HG03175 (cell line): ENCODE measurements at regions not wholly inside any gene's neighbourhood (a gene's known extent, or its start where the extent isn't known, plus 50 kb on each side); places are given as distances from the start of the nearest gene placed in this dataset.
"Not testable (repeated sequence)": the region's sequence is repeated elsewhere in the genome, so short reads cannot be mapped to it uniquely, and the experiment has no call there.

ENCODE experiments used
- ATAC-seq: cut with Tn5 transposase; IDR thresholded peaks from one replicate; pipeline ENCODE4 v1.9.1; 2021; ENCODE audit warnings: mild to moderate bottlenecking, moderate library complexity; ENCODE audit not compliant: unreplicated experiment

DNA sequence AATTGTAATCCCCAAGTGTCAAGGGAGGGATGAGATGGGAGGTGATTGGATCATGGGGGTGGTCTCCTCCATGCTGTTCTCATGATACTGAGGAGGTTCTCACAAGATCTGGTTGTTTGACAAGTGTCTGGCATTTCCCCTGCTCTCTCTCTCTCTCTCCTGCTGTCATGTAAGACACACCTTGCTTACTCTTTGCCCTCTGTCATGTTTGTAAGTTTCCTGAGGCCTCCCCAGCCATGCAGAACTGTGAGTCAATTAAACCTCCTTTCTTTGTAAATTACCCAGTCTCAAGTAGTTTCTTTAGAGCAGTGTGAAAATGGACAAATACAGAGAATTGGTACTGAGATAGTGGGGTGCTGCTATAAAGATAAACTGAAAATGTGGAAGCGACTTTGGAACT lies 207.9 kb downstream of the HINT1 start:
- ATAC-seq, result no peak

DNA sequence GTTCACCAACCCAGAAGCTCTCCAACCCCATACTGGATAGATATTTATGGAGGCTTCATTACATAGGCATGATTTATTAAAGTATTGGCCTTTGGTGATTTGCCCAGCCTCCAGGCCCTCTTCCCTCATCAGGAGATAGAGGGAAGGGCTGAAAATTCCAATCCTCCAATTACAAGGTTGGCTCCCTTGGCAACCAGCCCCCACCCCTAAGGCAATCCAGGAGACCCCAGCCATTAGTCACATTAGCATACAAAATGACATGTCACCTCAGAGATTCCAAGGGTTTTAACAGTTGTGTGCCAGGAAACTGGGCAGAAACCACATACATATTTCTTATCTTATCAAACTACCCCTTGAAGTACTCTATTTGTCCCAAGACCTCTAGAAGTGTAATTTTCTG lies 210.0 kb downstream of the HINT1 start:
- ATAC-seq, result no peak

DNA sequence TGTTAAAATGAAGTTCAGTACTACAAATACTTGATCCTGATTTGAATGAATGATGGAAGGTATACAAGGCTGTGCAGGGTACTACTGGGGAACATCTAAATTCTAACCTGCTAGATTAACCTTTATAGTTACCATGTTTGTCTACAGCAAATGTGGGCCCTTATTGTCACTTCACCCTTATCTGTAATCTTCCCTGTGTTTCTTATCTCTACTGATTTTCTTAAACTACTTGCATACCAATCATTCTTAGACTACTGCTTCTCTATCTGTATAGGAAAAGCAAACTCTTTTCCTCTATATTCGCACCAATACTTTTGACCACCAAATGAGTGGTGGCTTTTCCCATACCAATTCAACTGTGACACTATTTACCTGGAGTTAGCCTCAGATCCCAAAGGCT lies 210.7 kb downstream of the HINT1 start:
- ATAC-seq, result no peak

DNA sequence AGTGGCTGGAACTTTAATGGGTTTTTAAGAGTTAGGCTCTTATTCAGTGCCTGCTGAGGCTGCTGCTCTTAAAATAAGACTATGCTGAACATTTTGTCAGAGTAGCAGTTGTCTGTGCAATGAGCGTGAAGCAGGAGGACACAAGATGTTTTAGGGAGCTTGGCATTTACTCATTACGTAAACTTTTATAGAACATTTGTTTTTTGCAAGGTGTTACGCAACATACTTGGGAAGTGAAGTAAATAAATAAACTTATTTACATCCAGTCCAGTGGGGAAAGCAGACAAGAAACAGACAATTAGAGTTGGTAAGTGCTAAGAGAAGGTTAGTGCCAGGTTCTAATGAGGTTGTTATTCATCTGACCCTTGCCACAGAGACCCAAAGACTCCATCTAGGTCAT lies 226.0 kb downstream of the HINT1 start:
- ATAC-seq, result no peak

DNA sequence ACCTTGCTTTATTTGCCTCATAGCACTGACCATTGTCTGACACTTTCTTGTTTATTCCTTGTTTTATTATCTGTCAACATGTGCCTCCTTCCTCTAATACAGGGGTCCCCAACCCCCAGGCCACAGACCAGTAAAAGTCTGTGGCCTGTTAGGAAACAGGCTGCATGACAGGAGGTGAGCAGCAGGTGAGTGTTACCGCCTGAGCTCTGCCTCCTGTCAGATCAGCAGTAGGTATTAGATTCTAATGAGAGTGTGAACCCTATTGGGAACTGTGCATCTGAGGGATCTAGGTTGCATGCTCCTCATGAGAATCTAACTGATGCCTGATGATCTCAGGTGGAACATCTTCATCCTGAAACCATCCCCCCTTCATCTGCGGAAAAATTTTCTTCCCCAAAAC lies 228.0 kb downstream of the HINT1 start:
- ATAC-seq, result no peak

DNA sequence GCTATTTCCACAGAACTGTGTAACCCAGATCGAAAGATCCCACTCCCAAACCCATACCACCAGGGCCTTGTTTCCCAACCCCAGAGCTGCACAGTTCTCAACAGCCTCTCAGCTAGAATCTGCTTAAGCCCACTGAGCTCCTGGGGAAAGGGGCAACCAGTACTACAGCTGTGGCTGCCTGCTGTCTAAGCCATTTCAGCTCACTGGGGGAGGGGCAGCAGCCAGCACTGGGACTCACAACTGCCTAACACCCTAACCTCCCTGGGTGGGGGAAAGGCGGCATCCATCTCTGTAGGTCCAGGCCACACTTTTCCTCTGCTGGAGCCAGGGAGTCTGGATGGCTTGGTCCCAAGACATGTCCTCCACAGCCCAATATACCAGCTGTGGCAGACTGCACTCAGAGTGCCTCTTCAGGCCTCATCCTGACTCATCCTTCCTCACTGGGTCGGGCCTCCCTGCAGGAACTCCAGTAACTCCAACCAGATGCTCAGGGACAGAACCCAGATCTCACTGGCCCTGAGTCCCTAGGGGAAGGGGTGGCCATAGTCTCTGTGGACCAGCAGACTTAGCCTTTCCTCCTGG lies 241.4 kb downstream of the HINT1 start:
- no peak for ATAC-seq

DNA sequence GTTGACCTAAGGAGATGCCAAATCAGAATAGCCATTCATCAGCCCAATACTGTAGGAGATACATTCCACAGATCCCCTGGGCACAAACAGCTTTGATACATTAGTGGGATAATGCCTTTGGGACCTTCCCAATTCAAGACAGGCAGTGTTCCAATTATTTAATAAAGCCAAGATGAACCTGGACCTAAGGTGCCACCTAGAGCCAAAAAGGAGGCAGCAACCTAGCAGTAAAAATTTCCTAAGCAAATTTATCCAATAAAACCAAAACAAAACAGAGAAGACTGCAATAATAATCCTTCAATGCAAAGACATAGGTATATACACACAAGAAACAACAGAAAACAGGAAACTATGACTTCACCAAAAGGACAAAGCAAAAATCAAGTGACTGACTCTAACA lies 253.0 kb downstream of the HINT1 start:
- no peak for ATAC-seq

DNA sequence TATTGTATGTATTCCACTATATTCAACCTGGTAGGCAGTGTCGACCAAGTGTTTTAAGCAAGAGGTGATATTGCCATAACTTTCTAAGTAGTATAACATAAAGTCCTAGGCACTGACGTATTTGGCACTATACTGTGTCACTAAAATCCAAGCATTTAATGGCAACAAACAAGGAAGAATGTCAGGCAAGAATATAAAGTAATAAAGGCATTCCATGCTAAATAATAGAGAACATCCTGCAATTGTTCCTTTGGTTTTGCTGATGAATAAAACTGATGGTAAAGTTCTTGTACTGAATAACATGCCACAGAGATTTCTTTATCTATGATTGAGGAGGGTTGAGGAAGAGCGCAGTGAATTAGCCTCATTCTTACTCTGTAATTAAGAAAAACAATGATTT lies 256.9 kb downstream of the HINT1 start:
- no peak for ATAC-seq

DNA sequence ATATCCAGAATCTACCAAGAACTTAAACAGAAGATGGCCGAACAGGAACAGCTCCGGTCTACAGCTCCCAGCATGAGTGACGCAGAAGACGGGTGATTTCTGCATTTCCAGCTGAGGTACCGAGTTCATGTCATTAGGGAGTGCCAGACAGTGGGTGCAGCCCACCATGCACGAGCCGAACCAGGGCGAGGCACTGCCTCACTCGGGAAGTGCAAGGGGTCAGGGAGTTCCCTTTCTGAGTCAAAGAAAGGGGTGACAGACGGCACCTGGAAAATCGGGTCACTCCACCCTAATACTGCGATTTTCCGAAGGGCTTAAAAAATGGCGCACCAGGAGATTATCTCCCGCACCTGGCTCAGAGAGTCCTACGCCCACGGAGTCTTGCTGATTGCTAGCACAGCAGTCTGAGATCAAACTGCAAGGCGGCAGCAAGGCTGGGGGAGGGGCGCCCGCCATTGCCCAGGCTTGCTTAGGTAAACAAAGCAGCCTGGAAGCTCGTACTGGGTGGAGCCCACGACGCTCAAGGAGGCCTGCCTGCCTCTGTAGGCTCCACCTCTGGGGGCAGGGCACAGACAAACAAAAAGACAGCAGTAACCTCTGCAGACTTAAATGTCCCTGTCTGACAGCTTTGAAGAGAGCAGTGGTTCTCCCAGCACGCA lies 267.4 kb downstream of the HINT1 start:
- ATAC-seq, result not testable (repeated sequence)

DNA sequence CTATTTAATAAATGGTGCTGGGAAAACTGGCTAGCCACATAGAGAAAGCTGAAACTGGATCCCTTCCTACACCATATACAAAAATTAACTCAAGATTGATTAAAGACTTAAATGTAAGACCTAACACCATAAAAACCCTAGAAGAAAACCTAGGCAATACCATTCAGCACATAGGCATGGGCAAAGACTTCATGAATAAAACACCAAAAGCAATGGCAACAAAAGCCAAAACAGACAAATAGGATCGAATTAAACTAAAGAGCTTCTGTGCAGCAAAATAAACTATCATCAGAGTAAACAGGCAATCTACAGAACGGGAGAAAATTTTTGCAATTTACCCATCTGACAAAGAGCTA lies 267.9 kb downstream of the HINT1 start:
- ATAC-seq, result not testable (repeated sequence)

DNA sequence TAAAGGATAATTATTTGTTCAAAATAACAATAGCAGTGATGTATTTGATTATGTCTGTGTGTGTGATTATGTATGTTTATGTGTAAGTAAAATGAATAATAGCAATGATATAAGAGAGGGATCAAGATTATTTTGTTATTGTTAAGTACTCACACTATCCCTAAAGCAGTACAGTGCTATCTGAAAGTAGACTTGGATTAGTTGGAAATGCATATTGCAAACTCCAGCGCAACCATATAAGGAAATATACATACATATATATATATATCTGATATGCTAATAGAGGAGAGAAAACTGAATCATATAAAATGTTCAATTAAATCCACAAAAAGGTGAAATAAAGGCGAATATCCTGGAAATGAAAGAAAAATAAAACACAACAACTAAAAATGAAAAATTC lies 268.4 kb downstream of the HINT1 start:
- ATAC-seq, result no peak

DNA sequence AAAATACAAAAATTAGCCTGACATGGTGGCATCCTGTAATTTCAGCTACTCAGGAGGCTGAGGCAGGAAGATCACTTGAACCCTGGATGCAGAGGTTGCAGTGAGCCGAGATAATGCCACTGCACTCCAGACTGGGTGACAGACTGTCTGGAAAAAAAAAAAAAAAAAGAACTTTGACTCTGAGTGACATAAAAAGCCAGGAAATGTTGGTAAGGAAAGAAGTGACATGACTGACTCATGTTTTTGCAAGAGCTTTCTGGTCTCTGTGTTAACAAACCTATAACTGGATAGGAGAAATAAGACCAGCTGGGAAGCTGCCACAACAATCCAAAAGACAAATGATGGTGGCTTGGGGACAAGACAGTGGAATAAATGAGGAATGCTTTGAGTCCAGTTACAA lies 272.1 kb downstream of the HINT1 start:
- ATAC-seq, result no peak

DNA sequence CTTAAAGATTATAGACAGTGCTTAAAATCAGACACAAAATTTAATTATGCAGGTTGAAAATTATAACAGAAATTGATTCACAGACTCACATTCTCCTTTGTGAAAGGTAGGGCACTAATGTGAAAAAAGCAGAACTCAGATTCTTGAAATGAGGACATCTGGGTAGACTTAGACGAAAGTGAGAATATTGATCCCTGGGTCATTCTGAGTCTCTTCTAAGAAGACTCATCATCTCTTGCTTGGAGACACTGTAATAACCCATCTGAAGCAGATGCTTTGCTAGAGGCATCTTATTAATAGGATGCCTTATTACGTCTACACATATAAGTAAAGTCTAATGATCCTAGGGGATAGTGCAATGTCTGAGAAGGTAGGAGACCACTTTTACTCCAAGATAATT lies 274.4 kb downstream of the HINT1 start:
- no peak for ATAC-seq

DNA sequence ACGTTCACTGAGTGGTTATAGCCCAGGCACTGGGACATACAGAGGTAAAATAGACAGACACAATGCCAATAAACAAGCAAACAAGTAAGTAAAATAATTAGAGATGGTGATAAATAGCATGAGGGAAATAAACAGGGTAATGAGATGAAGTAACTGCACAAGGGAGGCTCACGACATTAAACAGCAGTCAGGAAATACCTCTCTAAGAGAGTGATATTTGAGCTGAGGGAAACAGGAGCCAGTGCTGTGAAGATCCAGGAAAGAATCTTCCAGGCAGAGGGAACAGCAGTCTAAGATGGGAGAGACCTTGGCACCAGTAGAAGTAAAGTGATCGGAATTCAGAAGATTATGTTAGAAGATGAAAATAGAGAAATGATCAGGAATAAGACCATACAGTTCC lies 279.4 kb downstream of the HINT1 start:
- ATAC-seq, result no peak

DNA sequence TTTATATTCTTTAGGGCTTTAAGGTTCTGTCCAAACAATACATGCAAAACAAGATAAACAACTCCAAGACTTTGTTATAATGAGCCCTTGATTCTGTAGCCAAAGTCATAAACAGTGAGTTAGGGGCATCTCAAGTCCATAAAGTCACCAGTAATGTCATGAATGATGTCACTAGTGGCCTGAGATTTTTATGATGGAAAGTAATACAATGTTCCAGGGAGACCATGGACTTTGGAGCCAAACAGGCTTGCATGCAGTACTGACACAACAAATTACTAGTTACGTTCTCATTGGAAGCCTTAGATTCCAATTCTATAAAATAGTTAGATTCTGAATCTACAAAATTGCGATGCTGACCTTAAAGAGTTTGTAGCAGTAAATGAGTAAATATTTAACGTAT lies 280.0 kb downstream of the HINT1 start:
- no peak for ATAC-seq

DNA sequence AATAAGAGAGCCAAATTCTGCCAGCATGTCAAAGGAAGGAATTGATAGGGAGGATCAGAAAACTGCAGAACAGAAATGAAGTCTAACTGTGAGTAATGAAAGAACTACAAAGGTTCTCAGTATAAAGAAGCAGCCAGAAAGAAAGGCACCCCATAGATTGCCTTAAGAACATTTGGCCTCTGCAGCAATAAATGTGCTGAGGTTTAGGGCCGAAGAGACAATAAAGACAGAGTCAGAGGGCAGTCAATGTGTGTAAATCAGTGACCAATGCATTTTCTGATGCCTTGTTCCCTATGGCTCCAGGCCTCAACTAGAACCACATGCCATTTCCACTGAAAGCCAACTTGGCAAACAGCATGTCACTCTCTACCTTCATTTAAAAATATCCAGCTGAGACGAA lies 281.0 kb downstream of the HINT1 start:
- ATAC-seq, result no peak

DNA sequence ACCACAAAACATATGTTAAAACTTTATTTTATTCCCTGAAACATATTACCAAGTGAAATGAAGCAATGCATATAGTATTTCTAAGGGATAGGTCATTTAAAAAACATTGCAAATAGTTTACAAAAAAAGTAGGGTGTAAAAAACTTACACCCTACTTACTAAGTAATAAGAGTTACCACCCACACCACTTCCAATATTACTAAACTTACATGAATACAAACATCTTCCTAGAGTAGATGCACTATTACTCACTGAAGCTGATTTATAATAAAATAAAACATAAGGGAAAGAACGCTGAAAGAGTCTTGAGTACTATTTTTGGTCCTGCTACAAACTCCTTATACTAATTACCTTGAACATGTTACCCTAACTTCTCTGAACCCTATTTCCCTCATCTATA lies 289.4 kb downstream of the HINT1 start:
- no peak for ATAC-seq

DNA sequence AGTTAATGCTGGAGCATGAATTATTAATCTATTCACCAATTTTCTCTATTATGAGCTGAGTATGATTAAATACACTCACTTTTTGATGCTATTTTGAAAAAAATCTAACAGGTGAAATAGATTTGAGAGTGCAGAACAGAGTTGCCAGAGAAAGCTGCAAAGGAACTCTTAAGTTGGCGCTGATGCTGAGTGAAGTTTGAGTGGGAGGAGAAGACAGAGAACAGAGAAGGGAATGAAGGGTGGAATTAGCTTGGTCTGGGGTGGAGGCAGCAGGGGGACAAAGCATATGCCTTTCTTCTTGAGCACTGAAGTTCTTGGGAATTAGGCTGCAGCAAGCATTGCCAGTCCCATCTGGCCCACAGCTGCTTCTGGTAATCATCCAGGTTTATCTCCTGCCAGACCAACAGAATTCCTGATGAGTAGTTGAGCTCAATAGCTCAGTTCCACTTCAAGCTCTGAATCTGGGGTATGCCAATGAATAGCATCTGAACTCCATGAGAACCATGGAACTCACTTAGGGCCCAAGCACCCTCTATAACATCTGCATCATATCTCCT lies 290.1 kb downstream of the HINT1 start:
- no peak for ATAC-seq

DNA sequence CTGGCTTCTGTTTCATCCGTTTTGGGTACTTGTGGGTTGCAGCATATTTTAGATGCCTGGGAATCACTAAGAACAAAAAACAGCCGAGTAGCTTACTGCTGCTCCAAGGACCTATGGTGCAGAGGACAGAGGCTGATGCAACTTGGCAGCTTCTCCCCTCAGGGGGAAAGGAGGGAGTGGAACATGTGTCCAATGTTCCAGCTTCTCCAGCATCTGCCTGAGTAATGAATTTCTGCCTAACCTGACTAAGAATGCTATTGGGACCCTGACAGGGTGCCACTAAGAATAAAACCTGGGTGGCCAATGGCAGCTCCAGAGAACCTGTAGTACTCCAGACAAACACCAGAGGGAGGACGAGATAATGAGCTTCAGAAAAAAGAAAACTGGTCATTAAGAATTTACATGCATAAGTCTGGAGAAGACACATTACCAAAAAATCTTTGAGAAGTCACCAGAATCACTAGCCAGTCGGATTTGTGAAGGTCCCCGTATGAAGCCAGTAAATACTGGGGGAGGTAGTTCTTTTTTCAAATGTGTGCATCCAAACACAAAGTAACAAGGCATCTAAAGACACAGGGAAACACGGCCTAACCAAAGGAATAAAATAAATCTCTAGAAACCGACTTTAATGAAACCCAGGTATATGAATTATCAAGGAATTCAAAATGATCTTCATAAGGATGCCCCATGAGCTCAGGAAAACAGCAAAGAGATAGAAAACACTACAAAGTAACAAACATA lies 293.5 kb downstream of the HINT1 start:
- peak; percentile 77 for ATAC-seq

DNA sequence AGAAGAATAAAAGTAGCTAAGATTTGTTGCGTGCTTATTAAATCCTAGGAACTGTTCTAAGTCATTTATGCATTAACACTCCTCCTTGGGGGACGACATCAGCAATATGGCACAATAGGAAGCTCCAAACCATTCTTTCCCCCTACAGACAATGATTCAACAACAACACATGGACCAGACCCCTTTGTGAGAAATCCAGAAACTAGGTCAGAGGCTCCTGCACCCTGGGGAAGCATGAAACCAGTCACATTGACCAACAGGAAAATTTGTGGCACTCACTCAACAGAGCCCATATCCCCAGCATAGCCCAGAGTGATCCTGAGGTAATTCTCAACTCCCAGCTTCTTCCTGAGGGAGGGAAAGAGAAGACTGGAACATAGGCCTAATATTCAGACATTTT lies 294.4 kb downstream of the HINT1 start:
- no peak for ATAC-seq

DNA sequence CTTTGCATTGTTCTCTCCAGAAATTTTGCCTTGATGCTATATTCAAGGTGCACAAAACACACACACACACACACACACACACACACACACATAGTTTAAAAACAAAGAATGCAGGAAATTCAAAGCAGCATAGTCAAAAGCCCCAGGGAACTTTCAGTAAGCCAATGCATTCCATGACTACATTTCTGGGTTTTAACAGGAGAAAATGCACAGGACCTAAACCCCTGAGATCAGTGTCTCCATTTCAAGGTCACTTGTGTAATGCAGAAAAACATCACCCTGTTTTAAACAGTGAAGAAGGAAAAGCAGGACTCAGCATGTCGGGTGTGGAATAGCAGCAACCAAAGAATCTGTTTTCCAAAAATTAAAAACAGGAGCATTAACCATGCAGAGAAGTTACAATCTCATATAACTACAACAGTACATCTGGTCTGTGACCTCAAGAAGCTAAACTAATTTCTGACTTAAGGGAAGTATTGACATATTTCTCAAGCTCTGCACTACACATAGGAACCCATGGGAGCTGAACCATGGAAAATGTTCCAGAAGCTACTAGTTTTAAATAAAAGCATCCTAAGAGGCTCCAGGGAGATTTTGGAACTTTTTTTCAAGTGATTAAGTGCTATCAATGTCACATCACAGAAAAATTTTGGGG lies 296.7 kb downstream of the HINT1 start:
- ATAC-seq, result no peak
